ENCODE measurements at regions not wholly inside any gene's neighbourhood (a gene's known extent, or its start where the extent isn't known, plus 50 kb on each side); places are given as distances from the start of the nearest gene placed in this dataset.

GRCh38 chr2:139773720-139774277 is 993.6 kb upstream of the NXPH2 start:
- no peak overlapping the region for H3K27ac ChIP-seq
- TF ChIP-seq ZFX (IDR thresholded peaks at IDR 0.05; ENCODE audit: borderline replicate concordance) (no peak), CTCF (IDR thresholded peaks at IDR 0.05) (no peak)

- H3K27ac ChIP-seq: no peak overlapping the region
- TF ChIP-seq ZFX (IDR thresholded peaks at IDR 0.05; ENCODE audit: borderline replicate concordance) (no peak), CTCF (IDR thresholded peaks at IDR 0.05) (no peak)
Measured at GRCh38 chr2:139769633-139770032, 989.4 kb upstream of the NXPH2 start.

GRCh38 chr2:139763705-139764104 is 983.5 kb upstream of the NXPH2 start:
- TF ChIP-seq ZFX (IDR thresholded peaks at IDR 0.05; ENCODE audit: borderline replicate concordance) (no peak), CTCF (IDR thresholded peaks at IDR 0.05) (no peak)
- no peak overlapping the region for H3K27ac ChIP-seq

- TF ChIP-seq ZFX (IDR thresholded peaks at IDR 0.05; ENCODE audit: borderline replicate concordance) (no peak), CTCF (IDR thresholded peaks at IDR 0.05) (no peak)
- no peak overlapping the region for H3K27ac ChIP-seq
Measured at GRCh38 chr2:139759000-139759505, 978.9 kb upstream of the NXPH2 start.

- TF ChIP-seq ZFX (IDR thresholded peaks at IDR 0.05; ENCODE audit: borderline replicate concordance): no peak
- TF ChIP-seq CTCF (IDR thresholded peaks at IDR 0.05): no peak
- no peak overlapping the region for H3K27ac ChIP-seq
Measured at GRCh38 chr2:139746901-139747300, 966.7 kb upstream of the NXPH2 start.

- TF ChIP-seq CTCF (IDR thresholded peaks at IDR 0.05): no peak
- no peak for TF ChIP-seq ZFX (IDR thresholded peaks at IDR 0.05; ENCODE audit: borderline replicate concordance)
Measured at GRCh38 chr2:139744273-139744672, 964.1 kb upstream of the NXPH2 start.

GRCh38 chr2:139742216-139743172 is 962.3 kb upstream of the NXPH2 start:
- TF ChIP-seq ZFX (IDR thresholded peaks at IDR 0.05; ENCODE audit: borderline replicate concordance): no peak
- no peak for TF ChIP-seq CTCF (IDR thresholded peaks at IDR 0.05)
- no peak overlapping the region for H3K27ac ChIP-seq

More at GRCh38 chr2:139744273-139744672, 964.1 kb upstream of the NXPH2 start:
- H3K27ac ChIP-seq: no peak overlapping the region

Measured in 22Rv1 (cell line).